Endometrial microvascular endothelial cells (primary cell): ENCODE measurements at regions not wholly inside any gene's neighbourhood (a gene's known extent, or its start where the extent isn't known, plus 50 kb on each side); places are given as distances from the start of the nearest gene placed in this dataset.
"Not testable (repeated sequence)": the region's sequence is repeated elsewhere in the genome, so short reads cannot be mapped to it uniquely, and the experiment has no call there.

Source experiments
- in situ Hi-C: cut with HindIII; loops from 2 replicates; pipeline ENCODE4 v1.10.0; 2017; ENCODE audit warnings: low sequenced_read_pairs, low pct_unique_long_range_greater_than_20kb; ENCODE audit errors: inconsistent ontology term

GRCh38 chr10:9416331-9416730, 1361.8 kb downstream of the GATA3 start:
- in situ Hi-C loops = no loop called here

GRCh38 chr10:9419757-9420156, 1365.3 kb downstream of the GATA3 start:
- in situ Hi-C loops = no loop called here

- in situ Hi-C loops = no loop called here
Observed at GRCh38 chr10:9427209-9427608, 1372.7 kb downstream of the GATA3 start.

- in situ Hi-C loops = no loop called here
Observed at GRCh38 chr10:9437131-9437530, 1382.6 kb downstream of the GATA3 start.

GRCh38 chr10:9443758-9444157, 1389.3 kb downstream of the GATA3 start:
- in situ Hi-C loops = no loop called here

GRCh38 chr10:9449530-9449929, 1395.0 kb downstream of the GATA3 start:
- in situ Hi-C loops = no loop called here

GRCh38 chr10:9450801-9451200, 1396.3 kb downstream of the GATA3 start:
- in situ Hi-C loops = no loop called here

GRCh38 chr10:9451211-9451773, 1396.8 kb downstream of the GATA3 start:
- in situ Hi-C loops = no loop called here

- in situ Hi-C loops = no loop called here
Observed at GRCh38 chr10:9452056-9452455, 1397.6 kb downstream of the GATA3 start.

GRCh38 chr10:9453871-9454270, 1399.4 kb downstream of the GATA3 start:
- in situ Hi-C loops = not testable (repeated sequence)

GRCh38 chr10:9469663-9470205, 1415.2 kb downstream of the GATA3 start:
- in situ Hi-C loops = no loop called here

- in situ Hi-C loops = no loop called here
Observed at GRCh38 chr10:9470581-9470980, 1416.1 kb downstream of the GATA3 start.

GRCh38 chr10:9501944-9502343, 1447.5 kb downstream of the GATA3 start:
- in situ Hi-C loops = no loop called here

GRCh38 chr10:9504227-9504626, 1449.7 kb downstream of the GATA3 start:
- in situ Hi-C loops = no loop called here

- in situ Hi-C loops = no loop called here
Observed at GRCh38 chr10:9505546-9505945, 1451.1 kb downstream of the GATA3 start.

GRCh38 chr10:9508606-9509005, 1454.1 kb downstream of the GATA3 start:
- in situ Hi-C loops = no loop called here

GRCh38 chr10:9510626-9511025, 1456.1 kb downstream of the GATA3 start:
- in situ Hi-C loops = no loop called here

GRCh38 chr10:9515922-9516321, 1461.4 kb downstream of the GATA3 start:
- in situ Hi-C loops = no loop called here

- in situ Hi-C loops = no loop called here
Observed at GRCh38 chr10:9535744-9536143, 1481.3 kb downstream of the GATA3 start.

GRCh38 chr10:9545073-9545472, 1472.6 kb upstream of the CELF2 start:
- in situ Hi-C loops = no loop called here
